Astrocyte (in vitro differentiated cells and primary cell): ENCODE measurements at regions not wholly inside any gene's neighbourhood (a gene's known extent, or its start where the extent isn't known, plus 50 kb on each side); places are given as distances from the start of the nearest gene placed in this dataset.
A peak's percentile ranks its signal among the peaks of the same experiment; 100 is the strongest.

Experiments used
- DNase-seq: peaks from one replicate; pipeline ENCODE4 v3.0.0-alpha.2; 2010; ENCODE audit warnings: low read depth
- FAIRE-seq: peaks from 2 replicates; lab custom pipeline; 2011; peaks lifted over from hg19 to GRCh38; lab: Jason Lieb, UNC
- H2AFZ ChIP-seq: 2 replicates; pipeline ENCODE4 v1.6.0; 2012; ENCODE audit warnings: low read depth, low read length, inconsistent platforms
- H3K27ac ChIP-seq: 2 replicates; pipeline ENCODE4 v1.5.1; 2011; ENCODE audit warnings: low read depth, low read length, inconsistent platforms
- H3K27me3 ChIP-seq: 2 replicates; pipeline ENCODE4 v1.6.0; 2011; ENCODE audit warnings: low read length, inconsistent platforms; ENCODE audit not compliant: insufficient read depth
- H3K36me3 ChIP-seq: 2 replicates; pipeline ENCODE4 v1.5.1; 2011; ENCODE audit warnings: low read length, inconsistent platforms; ENCODE audit not compliant: insufficient read depth
- H3K4me1 ChIP-seq: 2 replicates; pipeline ENCODE4 v1.5.1; 2011; ENCODE audit warnings: low read length, inconsistent platforms; ENCODE audit not compliant: insufficient read depth
- H3K4me2 ChIP-seq: 2 replicates; pipeline ENCODE4 v1.6.0; 2012; ENCODE audit warnings: low read length, inconsistent platforms
- H3K4me3 ChIP-seq: 2 replicates; pipeline ENCODE4 v1.5.1; 2011; ENCODE audit warnings: low read depth, mild to moderate bottlenecking, low read length, inconsistent platforms; ENCODE audit not compliant: insufficient read depth
- H3K79me2 ChIP-seq: 2 replicates; pipeline ENCODE4 v1.6.0; 2012; ENCODE audit warnings: mild to moderate bottlenecking, low read length, inconsistent platforms; ENCODE audit not compliant: insufficient read depth
- H3K9ac ChIP-seq: 2 replicates; pipeline ENCODE4 v1.6.0; 2012; ENCODE audit warnings: mild to moderate bottlenecking, low read length, inconsistent platforms
- H3K9me3 ChIP-seq: 2 replicates; pipeline ENCODE4 v1.5.1; 2012; ENCODE audit warnings: low read depth, mild to moderate bottlenecking, low read length, inconsistent platforms; ENCODE audit not compliant: insufficient read depth
- H4K20me1 ChIP-seq: 2 replicates; pipeline ENCODE4 v1.6.0; 2012; ENCODE audit warnings: low read length, inconsistent platforms; ENCODE audit not compliant: insufficient read depth
- H3K27ac Mint-ChIP-seq: one replicate; pipeline ENCODE4 v1.8.0; 2021; ENCODE audit warnings: mild to moderate bottlenecking, mixed read lengths; ENCODE audit not compliant: unreplicated experiment
- H3K27me3 Mint-ChIP-seq: one replicate; pipeline ENCODE4 v1.8.0; 2021; ENCODE audit warnings: low read depth, mixed read lengths; ENCODE audit not compliant: unreplicated experiment
- H3K36me3 Mint-ChIP-seq: one replicate; pipeline ENCODE4 v1.8.0; 2021; ENCODE audit warnings: low read depth, mixed read lengths; ENCODE audit not compliant: unreplicated experiment
- H3K4me1 Mint-ChIP-seq: one replicate; pipeline ENCODE4 v1.8.0; 2021; ENCODE audit warnings: low read depth, mixed read lengths; ENCODE audit not compliant: unreplicated experiment
- H3K4me3 Mint-ChIP-seq: one replicate; pipeline ENCODE4 v1.8.0; 2021; ENCODE audit warnings: mild to moderate bottlenecking, moderate library complexity, mixed read lengths; ENCODE audit not compliant: unreplicated experiment
- H3K9me3 Mint-ChIP-seq: one replicate; pipeline ENCODE4 v1.8.0; 2021; ENCODE audit warnings: mild to moderate bottlenecking, mixed read lengths; ENCODE audit not compliant: unreplicated experiment
- EZH2 ChIP-seq: IDR thresholded peaks from 2 replicates; pipeline ENCODE4 v1.6.1; 2012; ENCODE audit warnings: mild to moderate bottlenecking, low read length, inconsistent platforms; ENCODE audit not compliant: insufficient read depth
- TF ChIP-seq, protein P1 (sequence below): IDR thresholded peaks from 2 replicates; pipeline ENCODE4 v1.5.1; 2011; ENCODE audit warnings: low read depth, mild to moderate bottlenecking, inconsistent platforms, low read length, moderate library complexity; ENCODE audit not compliant: insufficient read depth

DNA sequence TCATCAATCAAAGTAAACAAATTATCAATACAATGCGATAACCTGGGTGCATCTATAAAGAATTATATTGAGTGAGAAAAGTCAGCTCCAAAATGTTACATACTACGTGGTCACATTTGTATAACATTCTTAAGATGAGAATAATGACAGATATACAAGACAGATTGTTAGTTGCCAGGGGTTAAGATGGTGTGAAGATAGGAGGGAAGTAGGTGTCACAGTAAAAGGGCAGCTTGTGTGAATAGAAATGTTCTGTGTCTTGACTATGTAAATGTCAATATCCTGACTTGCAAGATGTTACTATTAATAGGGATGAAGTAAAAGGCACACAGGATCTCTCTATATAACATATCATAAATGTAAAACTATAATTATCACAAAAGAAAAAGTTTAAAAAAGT lies 611.2 kb upstream of the SPRY2 start:
- Mint-ChIP-seq H3K27ac (no peak overlapping the region), H3K27me3 (no peaks in the 10 kb centered on the region), H3K4me3 (no peak overlapping the region), H3K36me3 (no peaks in the 10 kb centered on the region), H3K4me1 (peaks cover 3% of the 10 kb centered on the region), H3K9me3 (peaks cover 2% of the 10 kb centered on the region)
- no peaks in the 10 kb centered on the region for H3K9me3 ChIP-seq
- H4K20me1 ChIP-seq, result no peaks in the 10 kb centered on the region
- H3K4me1 ChIP-seq, result no peaks in the 10 kb centered on the region
- no peak overlapping the region for H3K9ac ChIP-seq
- TF ChIP-seq, protein P1, sequence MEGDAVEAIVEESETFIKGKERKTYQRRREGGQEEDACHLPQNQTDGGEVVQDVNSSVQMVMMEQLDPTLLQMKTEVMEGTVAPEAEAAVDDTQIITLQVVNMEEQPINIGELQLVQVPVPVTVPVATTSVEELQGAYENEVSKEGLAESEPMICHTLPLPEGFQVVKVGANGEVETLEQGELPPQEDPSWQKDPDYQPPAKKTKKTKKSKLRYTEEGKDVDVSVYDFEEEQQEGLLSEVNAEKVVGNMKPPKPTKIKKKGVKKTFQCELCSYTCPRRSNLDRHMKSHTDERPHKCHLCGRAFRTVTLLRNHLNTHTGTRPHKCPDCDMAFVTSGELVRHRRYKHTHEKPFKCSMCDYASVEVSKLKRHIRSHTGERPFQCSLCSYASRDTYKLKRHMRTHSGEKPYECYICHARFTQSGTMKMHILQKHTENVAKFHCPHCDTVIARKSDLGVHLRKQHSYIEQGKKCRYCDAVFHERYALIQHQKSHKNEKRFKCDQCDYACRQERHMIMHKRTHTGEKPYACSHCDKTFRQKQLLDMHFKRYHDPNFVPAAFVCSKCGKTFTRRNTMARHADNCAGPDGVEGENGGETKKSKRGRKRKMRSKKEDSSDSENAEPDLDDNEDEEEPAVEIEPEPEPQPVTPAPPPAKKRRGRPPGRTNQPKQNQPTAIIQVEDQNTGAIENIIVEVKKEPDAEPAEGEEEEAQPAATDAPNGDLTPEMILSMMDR, result no peak
- TF ChIP-seq EZH2, result no peak
- no peaks in the 10 kb centered on the region for H3K79me2 ChIP-seq
- no peaks in the 10 kb centered on the region for H3K36me3 ChIP-seq
- DNase-seq (no peak), FAIRE-seq (no peak)
- H3K4me3 ChIP-seq, result no peak overlapping the region
- no peak overlapping the region for H3K4me2 ChIP-seq
- H3K27me3 ChIP-seq, result no peaks in the 10 kb centered on the region
- no peak overlapping the region for H2AFZ ChIP-seq
- no peak overlapping the region for H3K27ac ChIP-seq

- no peaks in the 10 kb centered on the region for H3K4me1 ChIP-seq
- FAIRE-seq (no peak), DNase-seq (no peak)
- H3K9me3 Mint-ChIP-seq, result no peaks in the 10 kb centered on the region
- H2AFZ ChIP-seq, result no peak overlapping the region
- no peaks in the 10 kb centered on the region for H3K27me3 ChIP-seq
- no peak overlapping the region for H3K4me3 ChIP-seq
- no peaks in the 10 kb centered on the region for H3K79me2 ChIP-seq
- H3K36me3 ChIP-seq, result no peaks in the 10 kb centered on the region
- H3K9ac ChIP-seq, result no peak overlapping the region
- no peaks in the 10 kb centered on the region for H3K27me3 Mint-ChIP-seq
- TF ChIP-seq, protein P1, result no peak
- no peak for TF ChIP-seq EZH2
- H4K20me1 ChIP-seq, result no peaks in the 10 kb centered on the region
- H3K27ac Mint-ChIP-seq, result no peak overlapping the region
- no peak overlapping the region for H3K4me3 Mint-ChIP-seq
- H3K36me3 Mint-ChIP-seq, result no peaks in the 10 kb centered on the region
- H3K4me2 ChIP-seq, result no peak overlapping the region
- H3K27ac ChIP-seq, result no peak overlapping the region
- H3K9me3 ChIP-seq, result no peaks in the 10 kb centered on the region
- H3K4me1 Mint-ChIP-seq, result no peaks in the 10 kb centered on the region
Measured at GRCh38 chr13:80946008-80946802, 605.3 kb upstream of the SPRY2 start.

DNA sequence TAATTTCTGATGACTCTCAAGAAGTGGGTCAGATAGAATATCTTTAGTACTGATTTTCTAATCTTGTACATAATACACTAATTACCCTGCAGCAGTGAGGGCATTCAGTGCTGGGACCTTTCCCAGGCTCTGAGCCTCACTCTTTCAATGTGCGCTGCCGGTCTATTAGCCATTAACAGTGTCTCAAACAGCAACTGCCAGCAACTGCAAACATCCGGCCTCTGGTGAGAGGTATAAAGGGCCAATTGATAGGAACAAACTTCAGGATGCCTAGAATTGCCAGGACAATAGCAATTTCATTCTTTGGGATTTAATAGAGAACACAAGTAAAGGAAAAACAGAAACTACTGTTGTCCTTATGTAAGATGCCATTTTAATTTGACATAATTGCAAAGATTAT lies 604.4 kb upstream of the SPRY2 start:
- H3K4me3 ChIP-seq, result no peak overlapping the region
- TF ChIP-seq EZH2, result no peak
- no peak overlapping the region for H3K4me2 ChIP-seq
- H3K79me2 ChIP-seq, result no peaks in the 10 kb centered on the region
- H3K4me3 Mint-ChIP-seq, result no peak overlapping the region
- no peaks in the 10 kb centered on the region for H3K4me1 Mint-ChIP-seq
- no peaks in the 10 kb centered on the region for H3K27me3 ChIP-seq
- no peaks in the 10 kb centered on the region for H3K9me3 ChIP-seq
- no peaks in the 10 kb centered on the region for H3K27me3 Mint-ChIP-seq
- H3K4me1 ChIP-seq, result no peaks in the 10 kb centered on the region
- H3K9me3 Mint-ChIP-seq, result no peaks in the 10 kb centered on the region
- H3K9ac ChIP-seq, result no peak overlapping the region
- no peak overlapping the region for H3K27ac Mint-ChIP-seq
- no peaks in the 10 kb centered on the region for H4K20me1 ChIP-seq
- H3K27ac ChIP-seq, result no peak overlapping the region
- H3K36me3 Mint-ChIP-seq, result no peaks in the 10 kb centered on the region
- no peak for DNase-seq
- H2AFZ ChIP-seq, result peak overlapping the region; percentile 31
- H3K36me3 ChIP-seq, result no peaks in the 10 kb centered on the region
- FAIRE-seq, result no peak
